COR-L47 (cell line): ENCODE measurements at regions not wholly inside any gene's neighbourhood (a gene's known extent, or its start where the extent isn't known, plus 50 kb on each side); places are given as distances from the start of the nearest gene placed in this dataset.
"Not testable (repeated sequence)": the region's sequence is repeated elsewhere in the genome, so short reads cannot be mapped to it uniquely, and the experiment has no call there.

Experiments used
- DNase-seq: peaks from one replicate; lab custom pipeline; 2025; lab: John Stamatoyannopoulos, UW

- DNase-seq, result no peak
These were observed 50.0 kb upstream of the RASGRP1 start for GRCh38 chr15:38614621-38615020.

- no peak for DNase-seq
These were observed 53.2 kb upstream of the RASGRP1 start for GRCh38 chr15:38617831-38618230.

- DNase-seq, result no peak
These were observed 53.8 kb upstream of the RASGRP1 start for GRCh38 chr15:38618242-38618955.

- no peak for DNase-seq
These were observed 55.5 kb upstream of the RASGRP1 start for GRCh38 chr15:38620098-38620497.

DNA sequence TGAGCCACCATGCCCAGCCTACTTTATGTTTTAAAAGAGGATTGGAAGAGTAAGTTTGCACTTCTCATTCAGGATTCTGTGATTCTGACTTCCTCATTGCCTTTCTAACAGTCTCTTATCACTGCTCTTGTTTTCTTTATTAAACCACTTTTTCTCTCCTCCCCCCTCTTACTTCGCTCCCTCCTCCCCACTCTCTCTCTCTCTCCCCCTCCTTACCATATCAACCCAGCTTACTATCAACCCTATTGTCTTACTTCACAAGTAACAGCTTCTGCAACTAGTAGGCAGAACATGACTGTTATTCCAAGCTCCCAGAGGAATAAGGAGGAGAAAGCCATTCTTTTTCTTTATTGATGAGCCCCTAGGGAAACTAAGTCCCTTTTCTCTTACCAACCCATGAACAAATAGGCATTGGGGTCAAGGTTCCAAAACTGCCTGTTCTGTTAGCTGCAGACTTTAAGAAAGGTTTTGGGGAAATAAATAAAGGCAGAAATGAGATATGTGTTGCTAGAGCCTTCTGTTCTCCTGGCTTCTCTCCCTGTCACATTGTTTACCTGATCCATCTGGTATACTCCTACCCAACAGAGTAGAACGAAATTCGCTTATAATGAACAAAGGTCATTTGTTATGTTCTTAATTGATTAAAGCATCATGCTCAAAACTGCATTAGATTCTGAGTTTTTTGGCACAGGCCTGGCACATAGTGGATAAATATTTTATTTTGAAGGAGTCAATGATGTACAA lies 56.4 kb upstream of the RASGRP1 start:
- DNase-seq, result no peak

- no peak for DNase-seq
These were observed 57.7 kb upstream of the RASGRP1 start for GRCh38 chr15:38622304-38622703.

GRCh38 chr15:38622908-38623307 lies 58.3 kb upstream of the RASGRP1 start:
- DNase-seq, result no peak

DNA sequence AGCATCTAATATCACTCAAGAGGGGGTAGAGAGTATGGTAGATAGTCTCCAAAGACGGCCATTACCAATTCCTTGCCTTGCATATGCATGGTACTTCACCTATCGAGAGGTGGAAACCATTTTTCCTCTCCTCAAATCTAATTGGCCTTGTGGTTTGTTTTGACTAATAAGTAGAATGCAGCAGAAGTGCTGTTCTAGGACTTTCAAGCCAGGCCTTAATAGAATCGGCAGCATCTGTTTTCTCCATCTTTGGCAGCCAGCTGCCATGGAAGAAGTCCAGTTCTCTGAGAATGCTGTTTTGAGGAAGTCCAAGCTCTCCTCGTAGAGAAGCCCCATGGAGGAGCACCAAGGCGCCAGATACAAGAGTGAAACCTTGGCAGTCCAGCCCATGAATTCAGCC lies 59.1 kb upstream of the RASGRP1 start:
- no peak for DNase-seq

GRCh38 chr15:38624244-38625205 lies 59.9 kb upstream of the RASGRP1 start:
- DNase-seq, result no peak

GRCh38 chr15:38625886-38626285 lies 61.3 kb upstream of the RASGRP1 start:
- no peak for DNase-seq

DNA sequence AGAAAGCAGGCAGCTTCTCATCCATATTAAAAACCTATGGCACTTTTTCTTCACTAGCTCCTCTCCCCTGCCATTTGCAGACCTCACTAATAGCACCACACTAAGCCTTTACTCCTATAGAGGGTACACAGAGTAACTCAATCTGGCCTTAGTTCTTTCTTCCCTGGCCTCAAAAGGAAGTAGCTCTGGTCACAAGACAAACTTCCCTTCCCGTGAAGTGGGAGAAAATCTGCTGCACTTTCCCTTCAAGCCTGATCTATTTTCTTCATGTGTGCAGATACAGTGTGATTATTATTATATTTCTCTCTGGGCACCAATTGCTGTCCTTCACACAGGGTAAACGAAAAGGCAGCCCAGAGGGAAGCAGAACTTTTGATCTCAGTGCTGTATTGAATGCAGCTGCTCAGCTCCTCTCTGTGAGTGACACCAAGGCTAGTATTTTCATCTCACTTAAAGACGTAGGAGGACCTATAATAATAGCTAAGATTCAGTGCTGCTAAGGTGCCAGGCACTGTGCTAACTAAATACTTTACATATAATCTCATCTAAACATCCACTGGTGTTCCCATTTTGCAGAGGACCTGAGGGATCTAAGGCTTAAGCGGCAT lies 61.9 kb upstream of the RASGRP1 start:
- DNase-seq, result no peak

DNA sequence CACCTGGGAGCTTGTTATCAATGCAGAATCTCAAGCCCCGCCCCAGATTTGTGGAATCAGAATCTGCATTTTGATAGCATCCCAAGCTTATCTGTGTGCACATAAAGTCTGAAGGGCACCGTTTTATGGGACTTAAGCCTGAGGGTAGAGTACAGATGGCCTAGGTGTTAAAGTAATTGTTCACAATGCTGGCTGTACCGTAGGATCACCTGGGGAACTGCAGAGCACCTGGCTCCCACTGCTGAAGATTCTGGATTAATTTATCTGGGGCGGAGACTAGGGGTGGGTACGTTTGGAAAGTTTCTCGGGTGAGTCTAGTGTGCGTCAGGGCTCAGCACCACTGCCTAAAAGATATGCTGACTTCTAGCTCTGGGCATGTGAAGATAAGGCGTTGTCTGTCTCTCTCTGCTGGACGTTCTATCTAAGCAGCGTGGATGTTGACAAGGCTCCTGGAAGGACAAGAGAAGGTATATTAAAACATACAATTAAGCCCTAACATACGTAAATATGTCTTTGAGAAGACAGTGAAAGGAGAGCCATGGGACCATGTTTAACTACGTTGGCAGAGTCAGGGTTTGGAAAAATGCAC lies 63.2 kb upstream of the RASGRP1 start:
- no peak for DNase-seq

DNA sequence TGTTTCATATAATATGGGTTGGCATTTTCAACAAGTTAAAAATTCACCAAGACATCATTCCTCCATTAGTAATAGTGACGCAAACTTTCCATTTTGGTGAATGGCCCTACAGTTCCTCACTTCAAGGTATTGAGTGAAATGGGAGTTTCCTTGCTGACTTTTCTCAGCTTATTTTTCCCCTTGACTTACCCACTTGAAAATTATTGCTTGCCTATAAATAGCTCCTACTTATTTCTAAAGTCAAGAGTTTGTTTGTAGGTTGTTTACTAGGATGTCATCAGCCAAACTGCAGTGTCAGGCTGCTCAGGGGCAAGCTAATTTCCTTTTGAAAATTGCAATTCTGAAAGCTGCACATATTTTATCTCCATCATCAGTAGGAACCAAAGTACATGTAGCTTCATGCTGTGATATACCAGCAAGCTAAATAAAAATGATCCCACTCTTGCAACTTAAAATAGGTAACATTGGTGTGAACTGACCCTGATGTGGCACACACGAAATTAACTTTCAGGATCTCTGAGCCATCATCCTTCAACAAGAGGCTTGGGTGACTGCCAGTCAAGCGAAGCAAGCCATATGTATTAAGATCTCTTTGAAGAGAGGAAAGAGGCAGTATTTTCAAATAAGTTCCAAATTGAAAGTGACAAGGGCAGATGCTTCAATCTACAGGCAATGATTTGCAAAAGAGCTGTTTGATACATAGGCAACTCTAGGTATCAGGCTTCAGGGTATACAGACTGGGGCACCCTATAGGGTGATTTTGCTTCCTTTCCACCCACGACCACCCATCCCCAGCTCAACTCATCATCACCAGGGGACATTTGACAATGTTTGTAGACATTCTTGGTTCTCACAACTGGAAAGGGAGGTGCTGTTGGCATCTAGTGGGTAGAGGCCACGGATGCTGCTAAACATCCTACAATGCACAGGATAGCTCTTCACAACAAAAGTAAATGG lies 66.8 kb upstream of the RASGRP1 start:
- no peak for DNase-seq

- DNase-seq, result no peak
These were observed 70.6 kb upstream of the RASGRP1 start for GRCh38 chr15:38635170-38635569.

- no peak for DNase-seq
These were observed 72.0 kb upstream of the RASGRP1 start for GRCh38 chr15:38636597-38636996.

GRCh38 chr15:38638126-38638525 lies 73.5 kb upstream of the RASGRP1 start:
- no peak for DNase-seq

- no peak for DNase-seq
These were observed 74.2 kb upstream of the RASGRP1 start for GRCh38 chr15:38638811-38639210.

DNA sequence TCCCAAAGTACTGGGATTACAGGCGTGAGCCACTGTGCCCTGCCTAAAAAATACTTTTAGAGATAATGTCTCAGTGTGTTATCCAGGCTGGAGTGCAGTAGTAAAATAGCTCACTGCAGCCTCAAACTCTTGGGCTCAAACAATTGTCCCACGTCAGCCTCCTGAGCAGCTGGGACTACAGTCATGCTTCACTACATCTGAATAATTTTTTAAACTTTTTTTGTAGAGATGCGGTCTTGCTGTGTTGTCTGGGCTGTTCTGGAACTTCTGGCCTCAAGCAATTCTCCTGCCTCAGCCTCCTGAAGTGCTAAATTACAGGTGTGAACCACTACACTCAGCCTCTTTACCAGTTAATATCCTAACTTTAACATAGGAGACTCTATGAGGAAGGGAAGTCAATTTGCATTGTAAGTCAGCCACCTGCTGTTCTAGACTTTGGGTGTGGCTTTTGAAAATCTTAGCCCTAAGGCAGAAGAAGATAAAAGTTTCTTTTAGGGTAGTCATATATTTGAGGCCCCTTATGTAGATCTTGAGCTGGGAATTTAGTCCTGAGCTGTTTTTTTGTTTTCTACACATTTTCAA lies 78.2 kb upstream of the RASGRP1 start:
- DNase-seq, result no peak

GRCh38 chr15:38644353-38644752 lies 79.7 kb upstream of the RASGRP1 start:
- not testable (repeated sequence) for DNase-seq

- no peak for DNase-seq
These were observed 82.1 kb upstream of the RASGRP1 start for GRCh38 chr15:38646716-38647115.
